KBM-7 (cell line): ENCODE measurements at regions not wholly inside any gene's neighbourhood (a gene's known extent, or its start where the extent isn't known, plus 50 kb on each side); places are given as distances from the start of the nearest gene placed in this dataset.
"Not testable (repeated sequence)": the region's sequence is repeated elsewhere in the genome, so short reads cannot be mapped to it uniquely, and the experiment has no call there.

Experiments used
- DNase-seq: peaks from one replicate; pipeline ENCODE4 v3.0.0-alpha.2; 2015
- in situ Hi-C: fragments of 300-500 bp; cut with MboI; formaldehyde crosslinking; loops from 2 replicates; pipeline ENCODE4 v1.14.3; 2020; ENCODE audit warnings: low sequenced_read_pairs, low pct_unique_long_range_greater_than_20kb, mixed read lengths

DNA sequence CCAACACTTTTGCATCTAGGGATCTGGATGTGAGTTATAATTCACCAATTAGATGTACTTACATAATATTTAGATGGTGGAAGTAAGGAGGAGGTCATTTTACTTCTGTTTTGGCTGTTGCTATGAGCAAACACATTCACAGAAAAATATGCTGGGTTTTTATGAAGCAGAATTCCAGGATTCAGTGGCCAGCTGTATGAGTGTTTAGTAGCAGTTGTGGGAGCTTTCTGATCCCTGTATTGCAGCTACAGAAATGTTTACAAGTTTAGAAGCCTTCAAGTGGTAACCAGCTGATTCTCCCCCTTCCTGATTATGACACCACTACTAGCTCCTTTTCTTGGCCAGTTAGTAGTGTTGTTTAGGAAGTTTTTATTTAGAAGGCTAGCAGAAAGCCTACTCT lies 177.0 kb downstream of the TENT5A start:
- no peak for DNase-seq

DNA sequence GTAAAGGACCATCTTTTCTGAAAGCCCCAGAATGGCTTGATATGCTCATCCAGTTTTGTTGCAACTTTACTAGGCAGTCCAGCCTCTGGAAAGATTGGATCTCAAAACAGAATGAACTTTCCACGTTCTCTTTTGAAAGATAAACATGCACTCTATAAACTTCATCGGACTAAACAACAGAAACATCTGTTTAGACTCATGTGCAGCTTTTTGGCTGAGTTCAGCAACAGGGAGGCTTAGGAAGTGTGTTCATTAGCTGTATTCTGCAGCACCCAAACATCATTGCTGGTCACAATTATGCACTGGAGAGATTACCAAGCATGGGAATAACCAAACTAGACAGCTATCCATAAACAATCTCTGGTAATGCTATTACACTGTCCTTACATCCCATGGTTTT lies 180.5 kb downstream of the TENT5A start:
- in situ Hi-C loops: no loop called here
- DNase-seq: no peak

More for the DNA sequence above, 177.0 kb downstream of the TENT5A start:
- in situ Hi-C loops: no loop called here

DNA sequence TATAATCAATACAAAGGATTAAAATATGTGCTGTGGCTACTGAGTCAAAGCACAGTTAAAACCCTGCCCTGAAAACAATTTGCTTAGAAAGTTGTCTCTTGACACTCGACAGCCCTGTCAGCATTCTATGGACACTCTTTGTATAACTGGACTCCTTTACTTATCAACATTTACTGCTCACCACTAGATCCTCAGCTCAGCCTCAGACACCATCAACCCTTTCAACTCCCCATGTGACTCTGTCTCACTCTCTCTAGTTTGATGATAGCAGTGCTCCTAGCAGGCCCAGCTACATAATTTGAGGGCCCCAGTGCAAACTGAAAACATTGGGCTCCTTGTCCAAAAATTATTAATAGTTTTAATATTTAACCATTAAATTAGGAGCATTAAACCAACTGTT lies 181.8 kb downstream of the TENT5A start:
- in situ Hi-C loops: no loop called here
- no peak for DNase-seq

DNA sequence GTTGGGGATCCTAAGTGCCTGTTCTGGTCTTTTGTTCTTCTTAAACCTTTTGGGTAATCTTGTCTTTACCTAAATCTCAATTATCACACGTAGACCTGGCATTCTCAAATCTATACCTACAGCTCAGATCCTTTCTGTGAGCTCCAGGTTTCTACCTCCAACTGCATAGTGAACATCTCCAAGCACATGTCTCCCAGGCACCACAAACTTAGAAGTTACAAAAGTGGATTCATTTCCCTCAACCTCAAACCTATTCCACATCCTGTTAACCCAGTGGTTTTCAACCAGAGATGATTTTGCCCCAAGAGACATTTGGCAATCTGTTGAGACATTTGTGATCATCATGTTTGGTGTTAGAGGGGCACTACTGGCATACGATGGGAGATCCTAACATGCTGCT lies 183.5 kb downstream of the TENT5A start:
- DNase-seq: no peak
- in situ Hi-C loops: no loop called here

DNA sequence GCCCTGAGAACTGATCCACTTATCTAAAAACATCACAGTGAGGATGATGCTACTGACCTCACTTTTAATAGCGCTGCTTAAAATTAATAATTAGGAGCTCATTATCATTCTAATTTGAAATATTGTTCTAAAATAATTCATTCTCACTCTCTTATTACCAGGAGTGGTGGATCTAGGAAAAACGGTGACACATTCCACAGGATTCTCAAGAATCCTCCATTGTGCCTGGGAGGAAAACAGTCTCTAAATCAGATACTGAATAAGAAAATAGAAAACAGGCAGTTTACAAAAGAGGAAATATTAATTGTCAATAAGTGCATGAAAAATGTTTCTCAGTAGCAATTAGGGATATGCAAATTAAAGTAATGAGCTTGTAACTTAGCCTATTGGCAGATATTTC lies 187.4 kb downstream of the TENT5A start:
- in situ Hi-C loops: no loop called here
- DNase-seq: no peak

DNA sequence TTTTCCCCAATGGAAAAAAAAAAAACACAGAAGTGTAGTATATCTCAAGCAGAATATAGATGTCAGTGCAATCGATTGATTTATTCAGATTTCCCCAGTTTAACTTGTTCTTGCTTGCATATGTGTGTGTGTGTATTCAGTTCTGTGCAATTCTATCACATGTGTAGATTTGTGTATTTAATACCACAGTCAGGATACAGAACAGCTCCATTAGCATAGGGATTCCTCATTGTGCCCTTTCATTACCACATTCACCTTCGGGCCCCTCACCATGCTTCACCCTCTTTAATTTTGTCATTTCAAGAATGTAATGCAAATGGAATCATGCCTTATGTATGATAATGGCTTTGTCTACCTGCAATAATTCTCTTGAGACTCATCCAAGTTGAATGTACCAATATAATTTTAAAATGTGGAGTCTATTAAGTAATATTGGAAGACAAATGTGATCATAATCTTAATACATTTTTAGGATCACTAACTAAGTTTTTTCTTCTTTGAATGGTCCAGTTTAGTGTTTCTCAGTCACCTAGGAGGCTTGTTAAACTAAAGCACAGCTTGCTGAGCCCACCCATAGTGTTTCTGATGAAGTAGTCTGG lies 187.9 kb downstream of the TENT5A start:
- DNase-seq: no peak
- in situ Hi-C loops: no loop called here

DNA sequence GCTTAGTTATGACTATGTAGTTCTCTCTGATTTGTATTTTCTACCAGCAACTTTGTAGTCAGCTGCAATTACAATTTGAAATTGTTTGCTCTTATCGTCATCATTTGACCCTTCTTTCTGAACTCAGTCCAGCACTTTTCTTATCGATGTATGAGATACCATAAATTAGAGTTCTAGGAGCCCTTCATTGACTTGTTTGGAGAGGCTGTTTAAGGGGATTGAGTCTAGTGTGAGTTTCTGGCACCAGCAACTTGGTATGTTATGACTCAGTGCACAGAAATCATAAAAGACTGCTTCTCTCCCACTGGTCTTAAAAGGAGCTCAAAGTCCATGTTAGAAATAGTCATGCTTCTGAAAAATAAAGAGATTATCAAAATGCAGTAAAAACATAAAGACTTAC lies 190.3 kb downstream of the TENT5A start:
- DNase-seq: no peak
- in situ Hi-C loops: no loop called here

DNA sequence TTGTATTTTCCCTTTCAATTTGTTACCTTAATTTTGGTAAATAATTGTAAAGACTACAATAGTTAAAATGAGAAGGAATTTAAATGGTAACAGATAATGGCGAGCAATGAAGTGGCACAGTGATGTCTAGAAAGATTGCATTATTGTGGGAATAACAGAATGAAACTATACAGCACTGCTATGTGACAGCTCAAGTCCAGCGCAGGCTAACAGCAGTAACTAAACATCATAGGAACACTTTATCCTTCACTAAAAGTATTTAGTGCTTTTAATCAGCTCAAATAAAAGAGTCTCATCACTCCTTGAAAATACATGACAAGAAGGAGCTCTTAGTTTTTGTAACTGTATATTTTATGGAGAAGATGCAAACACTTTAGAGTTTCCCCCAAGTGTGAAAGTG lies 190.8 kb downstream of the TENT5A start:
- in situ Hi-C loops: no loop called here
- no peak for DNase-seq

DNA sequence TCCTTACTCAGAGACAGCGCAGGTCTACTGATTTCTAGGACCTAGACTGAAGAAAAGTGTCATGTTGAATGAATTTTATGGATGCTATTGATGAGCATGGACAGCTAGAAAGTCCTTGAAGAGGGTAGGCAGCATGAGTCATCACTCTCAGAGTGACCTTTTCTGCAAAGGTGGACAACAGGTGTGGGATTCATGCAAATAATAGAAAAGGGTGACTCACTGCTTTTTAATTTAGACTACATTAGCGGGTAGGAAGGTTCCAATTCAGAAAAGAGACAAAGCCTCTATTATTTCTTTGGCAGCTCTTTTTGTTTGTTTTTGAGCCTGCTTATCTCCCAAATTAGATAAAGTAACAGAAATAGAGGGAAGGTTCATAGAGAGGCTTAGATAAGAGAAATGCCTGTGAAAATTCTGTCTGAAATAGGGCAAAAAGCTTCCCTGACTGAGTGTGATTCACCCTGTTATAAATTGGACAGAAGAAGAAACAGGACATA lies 191.4 kb downstream of the TENT5A start:
- in situ Hi-C loops: no loop called here
- DNase-seq: no peak

DNA sequence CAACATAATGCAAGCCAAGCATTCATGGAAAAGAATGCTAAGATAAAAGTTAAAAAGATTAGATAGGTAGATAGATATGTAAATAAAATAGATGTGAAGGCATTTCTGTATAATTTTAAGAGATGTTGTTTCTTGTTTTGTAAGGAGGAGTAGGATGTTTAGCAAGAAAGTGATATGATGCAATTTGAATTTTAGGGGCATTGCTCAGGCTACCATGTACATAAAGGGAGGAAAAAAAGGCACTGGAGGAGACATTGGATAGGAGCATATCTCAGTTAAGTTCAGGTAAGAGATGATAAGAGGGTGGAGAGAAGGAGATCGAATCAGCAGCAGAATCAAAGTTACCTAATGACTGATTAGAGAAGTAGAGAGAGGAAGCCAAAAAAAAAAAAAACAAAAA lies 194.7 kb downstream of the TENT5A start:
- no peak for DNase-seq
- in situ Hi-C loops: no loop called here

DNA sequence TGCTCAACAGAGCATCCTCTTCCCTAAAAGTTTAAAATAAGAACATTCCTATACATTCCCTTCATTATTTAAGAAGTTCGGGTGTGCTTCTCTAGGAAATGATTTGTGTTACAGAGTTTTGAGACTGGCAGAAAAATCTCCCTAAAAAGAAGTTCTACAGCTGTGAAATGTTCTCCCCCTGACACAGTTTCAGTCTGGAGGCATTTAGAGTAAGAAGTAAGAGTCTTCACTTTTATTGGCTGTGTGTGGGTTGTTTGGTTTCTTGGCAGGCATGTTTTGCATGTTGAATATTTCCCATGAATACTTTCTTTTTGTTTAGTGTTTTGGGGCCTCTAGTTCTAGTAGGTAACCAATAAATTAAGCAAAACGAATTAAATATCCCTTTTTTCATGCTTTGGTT lies 195.9 kb downstream of the TENT5A start:
- no peak for DNase-seq
- in situ Hi-C loops: no loop called here

DNA sequence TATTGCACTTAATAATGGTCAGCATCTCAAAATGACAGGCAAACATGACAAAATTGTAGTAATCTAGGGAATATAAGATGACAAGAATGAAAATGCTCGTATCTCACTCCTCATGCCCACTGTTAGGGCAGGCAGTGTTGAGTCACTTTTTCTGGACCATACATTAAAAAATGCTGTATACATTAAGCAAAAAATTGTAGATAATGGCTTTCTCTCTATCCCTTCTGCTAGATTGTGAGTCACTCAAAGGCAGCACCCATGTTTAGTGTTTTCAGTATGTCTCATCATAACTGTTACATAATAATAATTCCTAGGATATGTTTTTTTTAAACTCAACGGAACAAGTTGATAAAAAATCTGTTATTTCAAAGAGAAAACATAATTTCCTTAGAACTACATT lies 199.3 kb downstream of the TENT5A start:
- in situ Hi-C loops: no loop called here
- no peak for DNase-seq

DNA sequence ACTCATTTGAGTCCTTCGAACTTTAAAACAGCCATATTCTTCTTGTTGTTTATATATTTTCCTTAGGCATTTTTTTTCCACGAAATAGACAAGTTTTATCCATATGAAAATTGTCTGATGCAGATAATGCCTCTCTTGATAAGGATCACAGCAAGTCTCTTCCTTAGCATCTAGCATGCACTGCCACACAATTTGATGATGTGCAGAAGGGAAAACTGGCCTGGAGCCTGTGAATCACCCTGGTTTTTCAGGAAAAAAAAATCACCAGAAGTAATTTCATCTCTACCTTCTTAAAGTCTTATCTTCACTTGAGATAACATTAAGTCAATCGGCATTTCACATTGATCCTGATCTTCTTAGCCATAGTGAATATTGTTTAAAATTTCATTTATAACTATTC lies 199.8 kb downstream of the TENT5A start:
- DNase-seq: no peak
- in situ Hi-C loops: no loop called here

DNA sequence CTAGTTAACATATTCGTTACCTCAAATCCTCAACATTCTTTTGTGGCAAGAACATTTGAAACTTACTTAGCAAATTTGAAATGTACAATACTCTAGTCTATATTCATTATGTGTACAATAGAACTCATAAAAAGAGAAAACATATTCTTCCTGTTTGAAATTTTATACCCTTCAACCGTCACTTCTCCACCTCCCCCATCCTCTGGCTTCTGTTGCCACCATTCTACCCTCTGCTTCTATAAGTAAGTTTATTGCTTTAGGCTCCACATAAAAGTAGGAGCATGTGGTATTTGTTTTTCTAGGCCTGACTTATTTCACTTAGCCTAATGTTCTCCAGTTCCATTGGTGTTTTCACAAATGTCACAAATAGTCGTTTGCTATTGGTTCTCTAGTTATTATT lies 205.3 kb downstream of the TENT5A start:
- no peak for DNase-seq
- in situ Hi-C loops: no loop called here

DNA sequence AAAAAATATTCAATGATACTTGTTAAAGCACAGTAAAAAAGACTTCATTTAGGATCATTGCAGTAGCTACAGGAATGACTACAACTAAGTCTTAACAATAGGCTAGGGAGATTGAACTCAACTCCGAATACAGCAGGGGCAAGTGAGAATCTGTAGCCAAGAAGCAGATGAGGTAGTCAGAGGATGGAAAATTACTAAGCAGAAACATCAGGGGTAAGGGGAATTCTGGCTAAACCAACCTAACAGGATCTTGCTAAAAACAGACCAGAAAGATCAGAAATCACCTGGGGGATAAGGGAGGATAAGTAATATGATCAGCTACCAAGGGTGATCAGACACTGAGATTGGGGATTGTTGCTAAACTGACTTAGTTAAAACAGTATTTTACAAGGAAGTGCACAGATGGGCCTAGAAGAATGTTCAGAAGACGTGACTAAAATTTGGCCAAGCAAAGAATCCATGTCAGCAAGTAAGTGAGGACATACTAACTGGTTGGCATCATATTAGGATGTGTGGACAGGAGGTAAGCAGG lies 217.5 kb downstream of the TENT5A start:
- no peak for DNase-seq
- in situ Hi-C loops: no loop called here

DNA sequence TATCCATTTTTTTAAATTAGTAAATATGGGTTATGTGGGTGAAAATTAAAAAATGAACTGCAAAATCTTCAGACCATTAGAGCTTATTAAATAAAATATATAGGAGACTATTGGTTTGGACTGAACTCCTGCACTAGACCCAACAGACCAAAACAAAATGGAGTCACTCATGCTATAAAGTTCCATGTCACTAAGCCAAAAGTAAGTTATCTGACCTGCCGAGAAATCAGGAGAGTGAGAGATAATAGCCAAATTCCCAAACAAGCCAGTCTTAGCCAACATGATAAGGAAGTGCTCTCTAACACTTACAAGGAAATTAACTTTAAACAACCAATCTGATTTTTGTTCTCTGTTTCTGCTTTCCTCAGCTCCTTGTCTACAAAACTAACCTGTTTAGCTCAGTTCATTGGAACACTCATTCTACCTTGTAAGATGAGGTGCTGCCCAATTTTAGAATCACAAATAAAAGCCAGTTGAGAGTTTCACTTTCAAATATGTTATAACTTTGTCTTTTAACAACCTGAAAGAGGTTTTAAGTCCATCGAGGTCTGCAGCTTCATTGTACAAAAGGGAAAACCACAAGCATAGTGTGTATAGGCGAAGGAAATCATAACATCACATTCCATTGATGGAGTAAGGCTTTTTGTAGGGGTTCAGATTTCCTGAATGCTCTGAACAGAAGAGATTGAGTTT lies 220.5 kb downstream of the TENT5A start:
- no peak for DNase-seq

DNA sequence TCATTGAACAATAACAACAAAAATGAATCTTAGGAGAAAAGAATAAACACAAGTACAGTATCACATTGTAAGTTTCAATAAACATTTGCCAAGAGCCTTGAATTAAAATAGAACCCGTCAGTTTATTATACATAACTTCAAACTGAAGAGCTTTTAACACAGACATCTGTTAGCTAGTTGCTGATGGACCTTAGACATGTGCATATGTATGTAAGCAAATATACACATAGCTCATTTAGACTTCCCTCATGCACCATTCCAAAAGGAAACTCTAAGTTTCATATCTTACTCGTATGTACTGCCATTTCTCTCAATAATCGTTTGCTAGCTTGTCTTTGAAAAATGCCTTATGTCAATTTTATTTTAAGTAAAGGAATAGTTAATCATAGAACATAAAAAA lies 235.0 kb downstream of the TENT5A start:
- in situ Hi-C loops: no loop called here
- no peak for DNase-seq

More for the DNA sequence above, 220.5 kb downstream of the TENT5A start:
- in situ Hi-C loops: no loop called here

DNA sequence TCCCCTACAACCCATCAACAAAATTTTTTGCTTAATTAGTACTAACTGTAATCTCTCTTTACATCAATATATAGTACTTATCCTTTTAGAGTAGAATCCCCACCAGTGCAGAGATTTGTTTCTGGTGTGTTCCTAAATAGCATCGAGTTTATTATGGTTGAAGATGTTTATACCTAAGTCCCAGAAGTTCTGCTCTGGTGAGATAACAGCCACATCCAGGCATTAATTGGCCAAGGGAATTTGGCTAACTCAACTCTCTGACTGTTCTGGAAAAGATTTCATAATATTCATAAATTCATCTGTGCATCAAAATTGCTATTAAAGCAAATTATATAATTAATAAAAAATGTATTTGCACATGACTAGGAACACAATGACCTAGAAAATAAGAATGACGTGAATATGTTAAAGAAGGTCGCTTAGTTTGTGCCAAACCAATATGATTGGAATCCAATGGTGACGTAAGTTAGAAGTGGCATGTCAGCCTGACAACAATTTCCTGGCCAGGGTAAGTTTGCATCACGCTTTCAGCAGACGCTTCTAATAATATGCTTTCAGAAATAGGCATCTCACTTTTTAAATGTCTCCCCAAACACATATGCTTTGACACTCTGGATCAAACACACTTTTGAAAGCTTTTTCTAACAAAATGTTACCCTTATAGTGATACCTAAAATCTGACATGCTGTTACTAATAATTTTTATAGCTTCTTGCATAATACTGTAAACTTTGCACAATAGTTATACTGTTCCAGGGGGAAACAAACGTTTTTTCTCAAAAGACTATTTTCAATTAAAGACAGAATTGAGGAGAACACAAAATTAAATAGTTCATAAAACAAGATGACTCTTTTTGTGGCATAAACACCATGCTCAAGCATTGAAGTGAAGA lies 236.7 kb downstream of the TENT5A start:
- in situ Hi-C loops: no loop called here
- no peak for DNase-seq

DNA sequence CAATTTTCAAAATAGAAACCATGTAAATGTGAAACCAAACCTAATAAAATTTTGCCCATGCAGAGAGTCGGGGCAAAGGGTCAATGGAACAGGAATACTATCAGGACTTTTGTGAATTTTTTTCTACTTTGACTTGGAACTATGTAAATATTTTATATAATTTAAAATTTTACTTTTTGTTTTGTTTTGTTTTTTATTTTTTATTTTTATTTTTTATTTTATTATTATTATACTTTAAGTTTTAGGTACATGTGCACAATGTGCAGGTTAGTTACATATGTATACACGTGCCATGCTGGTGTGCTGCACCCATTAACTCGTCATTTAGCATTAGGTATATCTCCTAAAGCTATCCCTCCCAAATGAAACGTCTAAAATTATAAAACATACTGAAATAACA lies 238.3 kb downstream of the TENT5A start:
- in situ Hi-C loops, DNase-seq: not testable (repeated sequence)

DNA sequence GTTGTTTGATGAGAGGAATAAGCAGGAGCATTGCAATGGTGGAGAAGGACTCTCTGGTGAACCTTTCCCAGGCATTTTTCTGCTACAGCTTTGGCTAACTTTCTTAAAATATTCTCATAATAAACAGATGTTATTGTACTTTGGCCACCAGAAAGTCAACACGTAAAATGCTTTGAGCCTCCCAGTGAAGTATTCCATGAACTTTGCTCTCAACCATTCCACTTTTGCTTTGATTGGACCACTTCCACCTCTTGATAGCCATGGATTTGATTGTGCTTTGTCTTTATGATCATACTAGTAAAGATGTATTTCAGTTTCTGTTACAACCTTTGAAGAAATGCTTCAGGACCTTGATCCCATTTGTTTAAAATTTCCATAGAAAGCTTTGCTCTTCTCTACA lies 241.1 kb downstream of the TENT5A start:
- in situ Hi-C loops: no loop called here

More for the DNA sequence above, 241.1 kb downstream of the TENT5A start:
- DNase-seq: no peak
